PFSK-1 (cell line): ENCODE measurements at regions not wholly inside any gene's neighbourhood (a gene's known extent, or its start where the extent isn't known, plus 50 kb on each side); places are given as distances from the start of the nearest gene placed in this dataset.

Experiments
- FOXP2 ChIP-seq: optimal IDR thresholded peaks from 2 replicates; pipeline ENCODE3; 2011; ENCODE audit warnings: borderline replicate concordance, control low read depth, inconsistent platforms; ENCODE audit not compliant: insufficient read depth; ENCODE audit errors: extremely low read length, extremely low read depth
- POLR2AphosphoS5 ChIP-seq: IDR thresholded peaks from 2 replicates; pipeline ENCODE4 v1.6.1; 2012; ENCODE audit warnings: low read depth, mild to moderate bottlenecking, control low read depth, low read length, moderate library complexity
- REST ChIP-seq, 2 experiments: IDR thresholded peaks; 2 replicates each; pipeline versions ENCODE4 v1.6.1 to v1.8.0; 2011 to 2012; ENCODE audit warnings: low read depth in 2 of 2, low read length in 2 of 2, control low read depth in 1 of 2, inconsistent platforms in 1 of 2, mild to moderate bottlenecking in 1 of 2, moderate library complexity in 1 of 2; ENCODE audit not compliant: insufficient read depth in 1 of 2
- SIN3A ChIP-seq: IDR thresholded peaks from 2 replicates; pipeline ENCODE4 v1.6.1; 2012; ENCODE audit warnings: mild to moderate bottlenecking, low read length, moderate library complexity, borderline replicate concordance; ENCODE audit not compliant: insufficient read depth
- TAF1 ChIP-seq: IDR thresholded peaks from 2 replicates; pipeline ENCODE4 v1.6.1; 2012; ENCODE audit warnings: low read length, control low read depth, borderline replicate concordance; ENCODE audit not compliant: insufficient read depth

GRCh38 chr18:74005320-74006109, 142.1 kb downstream of the FBXO15 start:
- no peak for TF ChIP-seq SIN3A
- no peak for TF ChIP-seq TAF1
- TF ChIP-seq FOXP2: no peak
- no peak for TF ChIP-seq POLR2AphosphoS5
- no peak for TF ChIP-seq REST (IDR thresholded peaks at IDR 0.05; ENCODE audit: insufficient read depth in 1 of 2, low read depth in 2 of 2, low read length in 2 of 2)

GRCh38 chr18:73992242-73993022, 155.2 kb downstream of the FBXO15 start:
- no peak for TF ChIP-seq REST (IDR thresholded peaks at IDR 0.05; ENCODE audit: insufficient read depth in 1 of 2, low read depth in 2 of 2, low read length in 2 of 2)
- no peak for TF ChIP-seq POLR2AphosphoS5
- no peak for TF ChIP-seq SIN3A
- TF ChIP-seq FOXP2: no peak
- TF ChIP-seq TAF1: no peak

GRCh38 chr18:73991570-73991969, 156.1 kb downstream of the FBXO15 start:
- TF ChIP-seq POLR2AphosphoS5 (no peak), TAF1 (no peak), SIN3A (no peak), REST (IDR thresholded peaks at IDR 0.05; ENCODE audit: insufficient read depth in 1 of 2, low read depth in 2 of 2, low read length in 2 of 2) (no peak), FOXP2 (no peak)

- no peak for TF ChIP-seq FOXP2
- no peak for TF ChIP-seq POLR2AphosphoS5
- no peak for TF ChIP-seq SIN3A
- no peak for TF ChIP-seq REST (IDR thresholded peaks at IDR 0.05; ENCODE audit: insufficient read depth in 1 of 2, low read depth in 2 of 2, low read length in 2 of 2)
- TF ChIP-seq TAF1: no peak
Observed at GRCh38 chr18:73990258-73990657, 157.4 kb downstream of the FBXO15 start.
